ENCODE measurements at regions not wholly inside any gene's neighbourhood (a gene's known extent, or its start where the extent isn't known, plus 50 kb on each side); places are given as distances from the start of the nearest gene placed in this dataset.

- Mint-ChIP-seq H3K36me3 (ENCODE audit: insufficient read depth in 1 of 3, low read depth in 3 of 3) (no peaks in the 10 kb centered on the region), H3K27me3 (ENCODE audit: low read depth) (peaks cover 19% of the 10 kb centered on the region), H3K4me1 (peaks cover 27 to 33% of the 10 kb centered on the region in 2 experiments), H3K4me3 (no peak overlapping the region), H3K27ac (peak overlapping the region in 1 of 3 experiments; percentile 53; a peak in 2 of 7 replicates), H3K9me3 (no peaks in the 10 kb centered on the region)
- Histone ChIP-seq H3K9me3 (ENCODE audit: control insufficient read depth, low read depth, low read length) (no peaks in the 10 kb centered on the region), H4K5ac (ENCODE audit: insufficient read length, low read depth, low read length) (no peak overlapping the region), H3K4me2 (ENCODE audit: insufficient read depth, insufficient read length, low read length) (no peak overlapping the region), H3K27me3 (ENCODE audit: insufficient read depth, low read length) (no peaks in the 10 kb centered on the region), H3T11ph (ENCODE audit: low read length) (no peak overlapping the region), H2AFZ (ENCODE audit: low read length) (no peak overlapping the region), H3K14ac (ENCODE audit: insufficient read depth, low read length) (0 out of 2 replicates have a peak overlapping the region, but pooled peaks have one; percentile 82), H3K18ac (ENCODE audit: insufficient read length, low read depth, low read length) (no peak overlapping the region), H4K20me1 (ENCODE audit: control insufficient read depth, insufficient read depth, insufficient read length) (no peaks in the 10 kb centered on the region), H3K23ac (ENCODE audit: insufficient read length, low read depth, low read length) (no peak overlapping the region), H3K56ac (ENCODE audit: insufficient read length, low read depth, low read length) (no peak overlapping the region), H4K8ac (replicated peaks; ENCODE audit: insufficient read length, low read depth, low read length) (no peak overlapping the region), H2BK5ac (ENCODE audit: insufficient read length, low read length) (no peak overlapping the region), H3K9ac (ENCODE audit: extremely low read depth, insufficient read length, low read length) (no peak overlapping the region), H2AK5ac (ENCODE audit: insufficient read length, low read length) (no peak overlapping the region), H3K4me1 (ENCODE audit: insufficient read depth, low read length) (peaks cover 8% of the 10 kb centered on the region; the same call in 1 of the 2 replicates), H2BK12ac (ENCODE audit: insufficient read length, low read depth, low read length) (no peak overlapping the region), H2BK15ac (ENCODE audit: low read depth, low read length) (no peak overlapping the region), H3K27ac (ENCODE audit: insufficient read length, low read depth, low read length) (no peak overlapping the region), H2BK20ac (ENCODE audit: low read depth, low read length, poor library complexity, severe bottlenecking) (no peak overlapping the region), H3K79me1 (ENCODE audit: insufficient read depth, low read depth, low read length, poor library complexity, severe bottlenecking) (no peaks in the 10 kb centered on the region), H3K4ac (ENCODE audit: low read depth, low read length) (no peak overlapping the region), H4K91ac (ENCODE audit: insufficient read length, low read depth, low read length) (no peak overlapping the region), H2BK120ac (ENCODE audit: low read depth, low read length, poor library complexity, severe bottlenecking) (no peak overlapping the region), H3K23me2 (ENCODE audit: insufficient read length, low read depth, low read length, poor library complexity, severe bottlenecking) (no peaks in the 10 kb centered on the region), H3K79me2 (ENCODE audit: insufficient read depth, low read length) (no peaks in the 10 kb centered on the region)
- WGBS (ENCODE audit: extremely low coverage, insufficient read length, low lambda C conversion rate), result no CpG with 5 or more reads among the region's 9 CpGs
- TF ChIP-seq, protein P1, sequence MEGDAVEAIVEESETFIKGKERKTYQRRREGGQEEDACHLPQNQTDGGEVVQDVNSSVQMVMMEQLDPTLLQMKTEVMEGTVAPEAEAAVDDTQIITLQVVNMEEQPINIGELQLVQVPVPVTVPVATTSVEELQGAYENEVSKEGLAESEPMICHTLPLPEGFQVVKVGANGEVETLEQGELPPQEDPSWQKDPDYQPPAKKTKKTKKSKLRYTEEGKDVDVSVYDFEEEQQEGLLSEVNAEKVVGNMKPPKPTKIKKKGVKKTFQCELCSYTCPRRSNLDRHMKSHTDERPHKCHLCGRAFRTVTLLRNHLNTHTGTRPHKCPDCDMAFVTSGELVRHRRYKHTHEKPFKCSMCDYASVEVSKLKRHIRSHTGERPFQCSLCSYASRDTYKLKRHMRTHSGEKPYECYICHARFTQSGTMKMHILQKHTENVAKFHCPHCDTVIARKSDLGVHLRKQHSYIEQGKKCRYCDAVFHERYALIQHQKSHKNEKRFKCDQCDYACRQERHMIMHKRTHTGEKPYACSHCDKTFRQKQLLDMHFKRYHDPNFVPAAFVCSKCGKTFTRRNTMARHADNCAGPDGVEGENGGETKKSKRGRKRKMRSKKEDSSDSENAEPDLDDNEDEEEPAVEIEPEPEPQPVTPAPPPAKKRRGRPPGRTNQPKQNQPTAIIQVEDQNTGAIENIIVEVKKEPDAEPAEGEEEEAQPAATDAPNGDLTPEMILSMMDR (conservative IDR thresholded peaks at IDR 0.05), result no peak
- DNase-seq, result no peak
Observed at GRCh38 chr10:30705625-30706149, 76.1 kb upstream of the LYZL2 start.

Data from H9 (cell line).